HT-29 (cell line): ENCODE measurements at regions not wholly inside any gene's neighbourhood (a gene's known extent, or its start where the extent isn't known, plus 50 kb on each side); places are given as distances from the start of the nearest gene placed in this dataset.

ENCODE experiments used
- DNase-seq: peaks from one replicate; pipeline ENCODE4 v3.0.0-alpha.2; 2015; ENCODE audit warnings: low spot score

GRCh38 chr11:70871881-70872280 is 380.5 kb downstream of the SHANK2 start:
- no peak for DNase-seq

GRCh38 chr11:70872299-70872698 is 380.1 kb downstream of the SHANK2 start:
- no peak for DNase-seq

- DNase-seq, result no peak
Measured at GRCh38 chr11:70872955-70873735, 379.2 kb downstream of the SHANK2 start.

GRCh38 chr11:70873736-70874412 is 378.5 kb downstream of the SHANK2 start:
- DNase-seq, result no peak

DNA sequence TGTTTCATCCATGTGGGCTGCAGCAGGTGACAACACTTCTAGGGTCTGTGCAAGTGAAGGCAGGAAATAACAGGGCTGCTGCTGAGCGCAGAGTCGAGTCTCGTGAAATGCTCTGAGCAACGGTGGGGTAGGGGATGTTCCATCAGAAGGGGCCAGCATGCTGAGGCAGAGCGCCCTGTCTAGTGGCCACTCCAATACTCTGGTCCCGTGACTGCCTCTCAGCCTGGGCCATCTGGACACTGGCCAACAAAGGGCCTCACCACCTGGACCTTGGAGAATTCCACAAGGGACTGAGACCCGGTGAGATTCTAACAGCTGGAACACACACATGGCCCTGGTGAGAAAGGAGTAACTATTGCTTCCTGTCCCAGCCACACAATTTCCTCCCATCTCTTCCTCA is 375.7 kb downstream of the SHANK2 start:
- no peak for DNase-seq

- DNase-seq, result no peak
Measured at GRCh38 chr11:70877151-70877550, 375.2 kb downstream of the SHANK2 start.

DNA sequence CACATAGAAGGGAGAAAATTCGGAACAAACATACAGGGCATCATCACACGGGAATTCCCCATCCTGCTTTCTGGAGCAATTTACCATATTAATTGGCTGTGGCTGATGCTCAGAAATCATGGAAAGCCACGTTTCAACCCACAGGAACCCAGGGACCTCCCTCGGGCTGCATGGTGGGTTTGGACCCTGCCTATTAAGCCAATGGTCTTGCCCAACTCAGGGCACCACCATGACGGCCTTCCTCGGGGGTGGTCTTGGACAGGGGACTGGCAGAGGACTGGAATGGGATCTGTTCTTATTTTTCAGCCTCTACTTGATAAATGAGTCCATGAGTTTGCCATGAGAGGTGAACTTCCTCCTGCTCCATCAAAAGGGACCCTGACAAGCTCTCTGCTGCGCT is 374.0 kb downstream of the SHANK2 start:
- no peak for DNase-seq

DNA sequence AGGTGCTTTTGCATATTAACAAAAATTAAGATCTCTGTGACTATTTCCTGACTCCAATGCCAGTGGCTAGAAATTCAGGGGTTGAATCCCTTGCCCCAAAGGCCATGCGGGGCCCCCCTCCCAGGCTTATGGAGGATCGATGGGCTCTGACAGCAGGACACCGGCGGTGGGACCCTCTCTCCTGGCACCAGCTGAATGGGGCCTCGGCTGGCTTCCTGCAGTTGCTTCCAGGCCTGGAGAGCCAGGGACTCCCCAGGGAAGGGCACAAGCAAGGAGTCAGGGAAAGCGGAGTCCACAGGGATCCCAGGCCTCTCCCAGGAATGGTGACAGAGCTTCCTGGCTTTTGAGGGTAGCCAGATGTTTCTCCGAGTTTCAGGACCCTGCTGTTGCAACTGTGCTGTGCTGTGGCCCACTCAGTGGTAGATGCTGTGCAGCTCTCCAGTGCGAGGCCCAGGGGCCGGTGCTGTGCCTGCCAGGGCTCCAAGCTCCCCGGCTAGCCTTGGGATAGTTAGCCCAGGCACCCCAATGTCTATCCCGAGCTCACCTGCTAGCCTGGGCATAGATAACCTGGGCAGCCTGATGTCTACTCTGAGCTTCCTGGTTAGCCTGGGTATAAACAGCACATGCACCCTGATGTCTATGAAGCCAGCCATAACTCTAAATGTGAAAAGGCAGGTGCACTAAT is 372.6 kb downstream of the SHANK2 start:
- DNase-seq, result no peak

GRCh38 chr11:70880416-70880815 is 372.0 kb downstream of the SHANK2 start:
- DNase-seq, result no peak

DNA sequence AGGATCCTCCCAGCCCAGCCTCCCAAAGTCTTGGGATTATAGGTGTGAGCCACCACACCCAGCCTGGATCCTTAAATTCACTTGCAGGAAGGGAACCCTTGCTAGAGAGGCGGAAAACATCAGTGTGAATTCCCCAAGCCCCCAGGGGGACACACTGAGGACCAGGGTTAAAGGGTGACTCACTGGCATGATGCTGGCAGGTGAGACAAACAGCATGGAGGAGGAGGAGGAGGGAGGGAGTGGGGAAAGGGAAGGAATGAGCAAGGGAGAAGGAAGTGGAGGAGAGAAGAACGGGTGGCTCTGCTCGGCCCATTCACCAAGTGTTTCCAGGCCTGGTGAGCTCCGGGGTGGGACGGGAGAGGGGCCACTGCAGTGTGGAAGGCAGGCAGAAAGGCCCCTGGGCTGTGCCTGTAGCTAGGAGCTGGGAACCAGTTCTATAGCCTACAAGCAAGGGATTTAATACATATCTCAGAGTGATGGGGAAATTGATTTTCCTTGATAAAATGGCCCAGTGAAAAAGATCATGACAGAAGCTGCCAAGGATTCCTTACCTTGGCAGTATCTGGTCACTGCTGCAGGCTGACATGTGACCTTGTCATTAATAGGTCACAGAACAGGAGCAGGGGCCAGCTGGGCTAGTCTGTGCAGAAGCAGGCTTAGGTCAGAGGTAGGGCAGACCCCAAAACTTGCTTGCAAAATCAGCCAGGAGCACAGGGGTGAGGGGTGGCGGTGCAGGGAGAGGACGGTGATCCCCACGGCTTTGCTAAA is 370.2 kb downstream of the SHANK2 start:
- no peak for DNase-seq

GRCh38 chr11:70882716-70883085 is 369.7 kb downstream of the SHANK2 start:
- no peak for DNase-seq

DNA sequence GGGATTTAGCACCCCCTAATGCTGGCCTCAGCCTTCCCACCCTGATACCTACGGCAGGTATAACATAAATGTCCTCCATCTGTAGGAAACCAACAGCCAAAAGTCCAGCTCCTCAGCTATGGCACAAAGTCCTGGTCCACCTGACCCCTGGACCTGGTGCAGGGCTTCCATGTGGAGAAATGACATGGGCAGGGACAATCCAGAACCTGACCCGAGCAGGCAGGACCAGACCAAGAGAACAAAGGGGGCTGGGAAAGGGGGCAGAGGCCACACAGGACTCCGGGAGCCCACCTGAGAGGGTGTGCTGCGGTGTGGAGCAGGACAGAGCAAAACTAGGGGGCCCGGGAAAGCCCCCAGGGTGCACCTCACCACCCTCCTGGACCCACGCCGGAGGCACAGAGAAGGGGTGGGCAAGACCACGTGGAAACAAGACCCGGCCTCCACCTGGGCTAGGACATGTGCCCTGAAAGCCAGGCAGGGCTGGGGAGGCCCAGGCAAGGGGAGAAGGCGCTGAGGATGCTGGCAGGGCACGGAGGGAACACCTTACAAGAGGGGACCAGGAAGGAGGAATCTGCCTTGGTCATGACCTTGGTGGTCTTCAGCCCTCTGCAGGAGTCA is 368.9 kb downstream of the SHANK2 start:
- no peak for DNase-seq

DNA sequence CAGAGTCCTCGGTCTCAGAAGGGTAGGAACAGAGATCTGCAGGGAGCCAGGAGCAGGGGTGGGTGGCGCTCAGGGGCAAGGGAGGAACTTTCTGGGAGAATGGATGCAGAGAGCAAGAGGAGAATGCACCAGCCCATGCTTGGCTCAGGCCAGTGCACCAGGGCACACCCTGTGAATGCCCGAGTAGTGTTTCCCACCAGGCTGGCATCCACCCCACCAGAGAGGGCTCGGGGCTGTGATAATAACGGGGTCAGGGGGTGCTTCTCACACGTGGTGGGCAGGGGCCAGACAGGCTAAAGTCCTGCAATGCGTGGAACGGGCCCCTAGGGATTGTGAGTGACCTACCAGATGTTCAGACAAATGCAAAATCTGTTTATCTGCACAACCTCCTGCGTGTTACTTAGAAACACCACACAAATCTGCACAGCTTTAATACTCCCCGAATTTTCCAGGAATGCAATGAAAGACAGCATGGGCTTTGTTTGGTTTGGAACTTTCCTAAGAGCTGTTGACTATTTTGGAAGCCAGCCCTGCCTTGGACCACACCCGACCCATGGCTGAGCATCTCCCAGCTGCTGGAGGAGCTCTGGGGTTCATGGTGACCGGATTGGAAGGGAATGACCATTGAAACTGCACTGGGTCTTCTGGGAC is 368.3 kb downstream of the SHANK2 start:
- DNase-seq, result no peak

DNA sequence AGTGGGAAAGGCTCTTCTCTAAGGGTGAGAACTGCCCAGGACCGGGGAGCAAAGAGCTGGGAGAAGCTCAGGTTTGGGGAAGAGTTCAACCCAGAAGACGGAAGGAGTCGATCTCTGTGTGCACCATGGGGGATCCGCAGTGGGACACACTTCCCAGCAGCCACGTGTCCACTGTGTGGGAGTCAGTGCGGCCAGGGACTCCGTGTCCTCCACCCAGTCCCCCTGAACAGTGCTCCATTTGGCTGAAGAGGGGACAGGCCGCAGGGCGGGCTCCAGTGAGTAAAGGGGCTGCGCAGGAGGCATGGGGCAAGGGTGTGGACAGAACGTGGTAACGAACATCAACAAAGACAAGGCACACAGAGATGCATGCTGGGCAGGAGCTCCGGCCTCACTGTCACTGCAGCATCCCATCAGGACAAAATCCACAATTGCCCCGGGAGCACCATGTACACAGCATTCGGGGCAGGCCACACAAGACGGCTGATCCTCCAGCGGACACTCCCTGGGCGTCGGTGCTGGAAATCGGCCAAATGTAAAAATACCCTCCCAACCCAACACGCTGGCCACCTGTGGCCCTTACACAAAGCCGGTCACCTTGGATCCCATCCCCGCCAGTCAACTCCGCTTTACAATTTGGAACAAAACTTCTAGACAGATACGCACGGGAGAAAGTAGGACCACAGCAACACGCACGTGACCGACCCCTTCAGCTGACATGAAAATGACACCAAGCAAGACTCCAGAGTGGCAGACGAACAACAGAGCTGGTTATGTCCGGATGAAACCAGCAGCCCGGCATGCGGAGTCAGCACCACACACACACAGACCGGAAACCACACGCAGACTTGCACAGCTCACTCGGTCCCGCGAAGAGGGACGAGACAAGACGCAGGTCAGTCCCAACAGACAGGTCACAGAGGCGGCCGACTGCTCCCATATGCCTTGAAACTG is 366.8 kb downstream of the SHANK2 start:
- DNase-seq, result no peak

GRCh38 chr11:70886256-70886655 is 366.1 kb downstream of the SHANK2 start:
- no peak for DNase-seq

DNA sequence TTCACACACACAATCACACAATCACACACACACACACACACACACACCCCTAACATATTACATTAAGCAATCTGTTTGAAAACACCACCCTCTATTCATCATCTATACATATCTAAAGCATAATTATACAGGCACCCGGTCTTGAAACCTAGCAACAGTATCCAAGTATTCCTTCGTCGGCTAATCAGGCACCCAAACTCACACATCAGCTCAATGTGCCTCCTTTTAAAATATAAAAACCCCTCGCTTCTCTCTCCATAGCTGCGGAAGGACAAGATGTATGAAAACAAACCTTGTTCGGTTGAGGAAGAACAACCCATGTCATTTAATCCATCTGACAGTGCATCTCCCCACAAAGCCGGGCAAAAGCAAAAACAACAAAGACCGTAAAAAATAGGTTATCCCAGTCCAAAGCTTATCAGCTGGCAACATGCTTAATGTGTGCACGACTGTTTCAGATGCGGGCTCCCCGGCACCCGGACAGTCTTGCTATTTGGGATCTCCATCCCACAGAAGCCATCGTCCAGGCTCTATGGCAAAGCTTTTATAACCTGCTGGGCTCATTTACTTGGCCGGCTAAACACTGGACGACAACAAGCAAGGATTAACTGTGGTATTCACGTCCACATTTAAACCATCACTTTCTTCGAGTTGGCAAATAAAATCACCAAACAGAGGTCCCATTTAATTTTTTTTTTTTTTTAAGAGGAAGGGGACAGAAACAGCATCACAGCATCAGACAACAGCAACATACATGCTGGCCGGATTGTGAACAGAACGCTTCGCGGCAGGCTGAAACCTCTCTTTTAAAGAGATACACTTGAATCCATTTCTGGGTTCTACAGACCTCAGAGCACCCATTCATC is 365.5 kb downstream of the SHANK2 start:
- no peak for DNase-seq

- no peak for DNase-seq
Measured at GRCh38 chr11:70887542-70887827, 364.9 kb downstream of the SHANK2 start.

DNA sequence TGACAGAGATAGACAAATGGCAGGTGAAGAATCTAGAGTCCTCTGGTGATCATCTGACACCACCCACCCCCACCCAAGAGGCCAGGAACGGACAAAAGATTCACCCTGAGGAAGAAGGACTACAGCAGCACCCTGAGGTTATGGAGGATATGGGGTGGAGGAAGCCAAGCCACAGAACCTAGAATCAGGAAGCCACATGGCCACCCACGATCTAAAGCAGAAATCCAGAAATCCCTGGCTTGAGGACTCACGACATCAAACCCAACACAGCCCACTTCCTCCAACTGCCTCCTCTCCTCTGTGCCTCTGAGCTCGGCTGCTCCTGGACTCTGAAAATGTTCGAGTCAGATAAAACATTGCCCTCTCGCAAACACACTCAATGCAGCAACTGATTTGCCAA is 364.3 kb downstream of the SHANK2 start:
- DNase-seq, result no peak

GRCh38 chr11:70889411-70889810 is 363.0 kb downstream of the SHANK2 start:
- no peak for DNase-seq
